ENCODE measurements at regions not wholly inside any gene's neighbourhood (a gene's known extent, or its start where the extent isn't known, plus 50 kb on each side); places are given as distances from the start of the nearest gene placed in this dataset.

DNA sequence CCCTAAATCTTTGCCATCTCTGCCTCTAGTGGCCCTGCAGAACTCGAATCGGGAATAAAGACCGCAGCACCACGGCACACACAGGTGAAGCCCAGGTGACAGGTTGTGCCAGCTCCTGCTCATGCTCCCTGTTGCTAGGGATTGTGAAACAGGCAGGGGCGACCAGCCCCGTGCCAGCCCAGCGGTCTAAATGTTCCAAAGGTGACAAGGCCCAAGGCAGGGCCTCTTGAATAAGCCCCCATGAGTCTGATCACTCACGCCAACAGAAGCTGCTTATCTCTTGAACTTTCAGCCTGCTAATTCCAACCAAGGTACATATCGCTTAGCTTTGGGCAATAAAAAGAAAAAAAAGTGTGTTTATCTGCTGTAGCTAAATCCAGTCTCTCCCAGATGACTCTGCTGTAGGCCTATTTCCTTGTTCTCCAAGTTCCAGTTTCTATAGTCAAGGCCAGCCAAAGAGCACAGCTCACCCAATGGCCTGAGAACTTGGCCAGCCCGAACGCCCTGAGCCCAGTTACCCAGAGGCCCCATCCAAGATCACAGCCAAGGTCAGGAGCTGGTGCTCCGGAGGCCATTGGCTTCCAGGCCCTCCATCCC lies 191.1 kb upstream of the GPR12 start:
- Histone ChIP-seq H3K14ac (ENCODE audit: insufficient read length) (no peak overlapping the region), H3K4ac (replicated peaks; ENCODE audit: insufficient read length, low read depth, low read length) (no peak overlapping the region), H4K91ac (replicated peaks; ENCODE audit: insufficient read length, low read length) (no peak overlapping the region), H3K23ac (ENCODE audit: insufficient read length) (no peak overlapping the region), H2BK12ac (ENCODE audit: low read depth, low read length) (no peak overlapping the region), H3K9ac (replicated peaks in 1 of 4; ENCODE audit: extremely low read depth in 1 of 4, low read depth in 3 of 4, low read length in 3 of 4) (no peak overlapping the region), H2AFZ (ENCODE audit: low read length) (no peak overlapping the region), H4K5ac (ENCODE audit: insufficient read length, low read depth, low read length) (no peak overlapping the region), H3K56ac (replicated peaks; ENCODE audit: insufficient read length, low read depth, low read length) (no peak overlapping the region), H4K8ac (ENCODE audit: extremely low read depth, insufficient read depth, low read length) (no peak overlapping the region), H3K79me1 (ENCODE audit: low read depth, low read length) (no peaks in the 10 kb centered on the region), H2BK5ac (ENCODE audit: low read depth, low read length) (no peak overlapping the region), H3K27me3 (replicated peaks in 1 of 4; ENCODE audit: control insufficient read depth in 3 of 4, extremely low read depth in 1 of 4, insufficient read depth in 3 of 4, low read length in 3 of 4) (no peaks in the 10 kb centered on the region), H3K36me3 (ENCODE audit: control insufficient read depth in 2 of 4, insufficient read depth in 4 of 4, low read length in 3 of 4) (no peaks in the 10 kb centered on the region), H3K18ac (ENCODE audit: extremely low read depth, low read length) (no peak overlapping the region), H2BK20ac (ENCODE audit: low read length) (no peak overlapping the region), H3K23me2 (ENCODE audit: low read depth, low read length) (no peaks in the 10 kb centered on the region), H3K4me1 (replicated peaks in 1 of 4; ENCODE audit: control insufficient read depth in 3 of 4, insufficient read depth in 4 of 4, low read length in 3 of 4) (no peaks in the 10 kb centered on the region), H3K4me2 (ENCODE audit: insufficient read depth in 1 of 2, low read depth in 2 of 2, low read length in 2 of 2) (no peak overlapping the region), H4K20me1 (replicated peaks in 1 of 2; ENCODE audit: control insufficient read depth in 1 of 2, insufficient read depth in 2 of 2, low read length in 2 of 2) (no peaks in the 10 kb centered on the region), H3K27ac (ENCODE audit: low read depth, low read length) (no peak overlapping the region), H2BK120ac (replicated peaks; ENCODE audit: low read depth, low read length) (no peak overlapping the region), H3K9me3 (ENCODE audit: insufficient read depth in 2 of 2, low read depth in 1 of 2, low read length in 1 of 2) (no peaks in the 10 kb centered on the region), H3K79me2 (ENCODE audit: control insufficient read depth in 1 of 2, insufficient read depth in 2 of 2, low read length in 2 of 2) (no peaks in the 10 kb centered on the region), H2AK5ac (ENCODE audit: low read depth, low read length) (no peak overlapping the region), H2BK15ac (ENCODE audit: low read length) (no peak overlapping the region), H3K4me3 (ENCODE audit: extremely low read depth in 1 of 4, insufficient read depth in 2 of 4, low read depth in 3 of 4, low read length in 4 of 4) (no peak overlapping the region)
- FAIRE-seq (no peak), DNase-seq (ENCODE audit: low read depth in 1 of 2, low spot score in 2 of 2) (no peak)
- no peak for TF ChIP-seq SIRT6 (IDR thresholded peaks at IDR 0.05; ENCODE audit: low read length)
- no peak for TF ChIP-seq CHD1 (IDR thresholded peaks at IDR 0.05; ENCODE audit: low read depth, low read length)
- TF ChIP-seq TAF7 (optimal IDR thresholded peaks at IDR 0.05; ENCODE audit: borderline replicate concordance, low read depth, low read length), result no peak
- no peak for TF ChIP-seq GTF2F1 (IDR thresholded peaks at IDR 0.05; ENCODE audit: borderline replicate concordance, low read depth, low read length)
- no peak for TF ChIP-seq ASH2L (IDR thresholded peaks at IDR 0.05; ENCODE audit: low read length)
- no peak for TF ChIP-seq KDM1A (IDR thresholded peaks at IDR 0.05; ENCODE audit: borderline replicate concordance, low read length)
- TF ChIP-seq EZH2 (IDR thresholded peaks at IDR 0.05; ENCODE audit: low read depth, low read length, severe bottlenecking), result no peak
- TF ChIP-seq, protein P1, sequence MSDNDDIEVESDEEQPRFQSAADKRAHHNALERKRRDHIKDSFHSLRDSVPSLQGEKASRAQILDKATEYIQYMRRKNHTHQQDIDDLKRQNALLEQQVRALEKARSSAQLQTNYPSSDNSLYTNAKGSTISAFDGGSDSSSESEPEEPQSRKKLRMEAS (IDR thresholded peaks at IDR 0.05), result no peak
- no peak for TF ChIP-seq RNF2 (IDR thresholded peaks at IDR 0.05; ENCODE audit: borderline replicate concordance, low read depth, low read length, missing control alignments, poor library complexity, severe bottlenecking)
- no peak for TF ChIP-seq RBBP5 (IDR thresholded peaks at IDR 0.05; ENCODE audit: borderline replicate concordance, low read depth, low read length)
- no peak for TF ChIP-seq ATF2 (IDR thresholded peaks at IDR 0.05; ENCODE audit: low read length)
- CTCF ChIA-PET (ENCODE audit: partially characterized antibody), result interaction anchor here (0.9 to 8.3 kb wide), 5 partner anchors 13 to 421 kb away, joined by 3 to 128 read pairs (median 3); no protein-coding TSS in a partner anchor
- 88% methylated on average over 12 of the region's 12 CpGs; no CpG with 5 or more reads in 1 of the 2 experiments for WGBS, 2 experiments (ENCODE audit: extremely low coverage in 1 of 2, insufficient coverage in 1 of 2, insufficient read length in 1 of 2, insufficient replicate concordance in 2 of 2, low coverage in 1 of 2, low lambda C conversion rate in 2 of 2, missing lambda C conversion rate in 1 of 2)
- POLR2A ChIA-PET (ENCODE audit: partially characterized antibody), result no interaction called here

Data from H1 (cell line).